Mesendoderm (in vitro differentiated cells): ENCODE measurements at regions not wholly inside any gene's neighbourhood (a gene's known extent, or its start where the extent isn't known, plus 50 kb on each side); places are given as distances from the start of the nearest gene placed in this dataset.
"Not testable (repeated sequence)": the region's sequence is repeated elsewhere in the genome, so short reads cannot be mapped to it uniquely, and the experiment has no call there.

Experiments
- DNase-seq: peaks from one replicate; pipeline ENCODE4 v3.0.0; 2013
- H2AK5ac ChIP-seq: 2 replicates; pipeline ENCODE4 v1.6.1; 2013; ENCODE audit warnings: low read length, inconsistent platforms
- H2BK120ac ChIP-seq: 2 replicates; pipeline ENCODE4 v1.6.1; 2013; ENCODE audit warnings: low read depth, mild to moderate bottlenecking, low read length, moderate library complexity, mixed read lengths
- H2BK15ac ChIP-seq: replicated peaks from 2 replicates; pipeline ENCODE4 v1.6.1; 2013; ENCODE audit warnings: low read depth, mild to moderate bottlenecking, moderate library complexity
- H2BK5ac ChIP-seq: 2 replicates; pipeline ENCODE4 v1.6.1; 2013; ENCODE audit warnings: low read length, inconsistent platforms
- H3K18ac ChIP-seq: 2 replicates; pipeline ENCODE4 v1.6.1; 2013; ENCODE audit warnings: mild to moderate bottlenecking, low read length, mixed read lengths
- H3K23ac ChIP-seq: one replicate; pipeline ENCODE4 v1.6.1; 2013; ENCODE audit warnings: low read length
- H3K27ac ChIP-seq: 2 replicates; pipeline ENCODE4 v1.5.1; 2013; ENCODE audit warnings: low read depth, mild to moderate bottlenecking, inconsistent platforms, low read length, moderate library complexity
- H3K27me3 ChIP-seq: 2 replicates; pipeline ENCODE4 v1.6.1; 2013; ENCODE audit warnings: low read length, control low read depth, mild to moderate bottlenecking, inconsistent platforms; ENCODE audit not compliant: insufficient read depth, poor library complexity
- H3K36me3 ChIP-seq: 2 replicates; pipeline ENCODE4 v1.6.1; 2013; ENCODE audit warnings: low read length, inconsistent platforms; ENCODE audit not compliant: control insufficient read depth, insufficient read depth
- H3K4ac ChIP-seq: one replicate; pipeline ENCODE4 v1.6.1; 2013; ENCODE audit warnings: low read depth, mild to moderate bottlenecking, low read length, moderate library complexity
- H3K4me1 ChIP-seq: 2 replicates; pipeline ENCODE4 v1.6.1; 2013; ENCODE audit warnings: low read depth, low read length, inconsistent platforms; ENCODE audit not compliant: control insufficient read depth
- H3K4me2 ChIP-seq: 2 replicates; pipeline ENCODE4 v1.6.1; 2013; ENCODE audit warnings: low read length
- H3K4me3 ChIP-seq: 2 replicates; pipeline ENCODE4 v1.5.1; 2013; ENCODE audit warnings: mild to moderate bottlenecking, low read length
- H3K56ac ChIP-seq: one replicate; pipeline ENCODE4 v1.6.1; 2013; ENCODE audit warnings: low read length
- H3K79me1 ChIP-seq: 2 replicates; pipeline ENCODE4 v1.6.1; 2013; ENCODE audit warnings: low read length, inconsistent platforms
- H3K79me2 ChIP-seq: 2 replicates; pipeline ENCODE4 v1.6.1; 2013; ENCODE audit warnings: mild to moderate bottlenecking, low read length; ENCODE audit not compliant: control insufficient read depth, insufficient read depth
- H3K9ac ChIP-seq: 2 replicates; pipeline ENCODE4 v1.6.1; 2013; ENCODE audit warnings: low read length, inconsistent platforms
- H4K5ac ChIP-seq: one replicate; pipeline ENCODE4 v1.6.1; 2013; ENCODE audit warnings: low read length
- H4K8ac ChIP-seq: one replicate; pipeline ENCODE4 v1.6.1; 2013; ENCODE audit warnings: low read depth, mild to moderate bottlenecking, control low read depth, low read length, moderate library complexity
- WGBS: extraction: QIAGEN DNeasy Blood & Tissue Kit; methylation state at CpG from one replicate; pipeline ENCODE4 v1.1.7; 2013; ENCODE audit warnings: low lambda C conversion rate, missing lambda C conversion rate; ENCODE audit not compliant: insufficient coverage; ENCODE audit errors: extremely low coverage; 5-methylcytosine and 5-hydroxymethylcytosine counted together

GRCh38 chr18:38747153-38747552 lies 1181.6 kb upstream of the CELF4 start:
- Histone ChIP-seq H3K4me1 (no peaks in the 10 kb centered on the region), H3K56ac (no peak overlapping the region), H3K9ac (no peak overlapping the region), H3K27ac (no peak overlapping the region), H2BK120ac (no peak overlapping the region), H2BK15ac (no peak overlapping the region), H3K79me1 (no peaks in the 10 kb centered on the region), H3K18ac (no peak overlapping the region), H3K79me2 (no peaks in the 10 kb centered on the region), H3K23ac (no peak overlapping the region), H4K8ac (no peak overlapping the region), H3K4ac (no peak overlapping the region), H3K27me3 (no peaks in the 10 kb centered on the region), H4K5ac (no peak overlapping the region), H3K4me3 (no peak overlapping the region), H2BK5ac (no peak overlapping the region), H2AK5ac (no peak overlapping the region), H3K36me3 (no peaks in the 10 kb centered on the region), H3K4me2 (no peak overlapping the region)
- no CpG with 5 or more reads among the region's 5 CpGs for WGBS
- no peak for DNase-seq

GRCh38 chr18:38720181-38720580 lies 1154.6 kb upstream of the CELF4 start:
- not testable (repeated sequence) for H2BK120ac ChIP-seq, H4K8ac ChIP-seq, H2BK15ac ChIP-seq, H3K79me2 ChIP-seq, H3K4ac ChIP-seq, H3K36me3 ChIP-seq, H2BK5ac ChIP-seq, H3K27me3 ChIP-seq, H3K9ac ChIP-seq, H3K4me1 ChIP-seq, H3K27ac ChIP-seq, H2AK5ac ChIP-seq, H3K4me2 ChIP-seq, H4K5ac ChIP-seq, H3K23ac ChIP-seq, H3K56ac ChIP-seq, H3K79me1 ChIP-seq, DNase-seq, H3K18ac ChIP-seq, H3K4me3 ChIP-seq
- no CpG with 5 or more reads among the region's 2 CpGs for WGBS

GRCh38 chr18:38718365-38718901 lies 1152.8 kb upstream of the CELF4 start:
- Histone ChIP-seq H2BK15ac (no peak overlapping the region), H3K4ac (no peak overlapping the region), H3K79me2 (no peaks in the 10 kb centered on the region), H4K8ac (no peak overlapping the region), H4K5ac (no peak overlapping the region), H2BK120ac (no peak overlapping the region), H3K4me3 (no peak overlapping the region), H3K18ac (no peak overlapping the region), H2AK5ac (no peak overlapping the region), H3K36me3 (no peaks in the 10 kb centered on the region), H3K4me1 (no peaks in the 10 kb centered on the region), H3K9ac (no peak overlapping the region), H3K4me2 (no peak overlapping the region), H3K79me1 (no peaks in the 10 kb centered on the region), H3K23ac (no peak overlapping the region), H3K27ac (no peak overlapping the region), H2BK5ac (no peak overlapping the region), H3K27me3 (no peaks in the 10 kb centered on the region), H3K56ac (no peak overlapping the region)
- WGBS, result no CpG with 5 or more reads among the region's 34 CpGs
- no peak for DNase-seq

GRCh38 chr18:38709122-38709521 lies 1143.5 kb upstream of the CELF4 start:
- H3K23ac ChIP-seq, result no peak overlapping the region
- no peak overlapping the region for H2AK5ac ChIP-seq
- no CpG with 5 or more reads among the region's 5 CpGs for WGBS
- H3K4ac ChIP-seq, result no peak overlapping the region
- H3K79me2 ChIP-seq, result no peaks in the 10 kb centered on the region
- no peak overlapping the region for H3K9ac ChIP-seq
- no peak overlapping the region for H3K4me3 ChIP-seq
- H2BK120ac ChIP-seq, result no peak overlapping the region
- H3K4me1 ChIP-seq, result no peaks in the 10 kb centered on the region
- H3K56ac ChIP-seq, result no peak overlapping the region
- no peak overlapping the region for H2BK5ac ChIP-seq
- no peak overlapping the region for H4K8ac ChIP-seq
- no peak overlapping the region for H2BK15ac ChIP-seq
- H3K18ac ChIP-seq, result no peak overlapping the region
- H3K27me3 ChIP-seq, result no peaks in the 10 kb centered on the region
- no peak overlapping the region for H3K27ac ChIP-seq
- no peak for DNase-seq
- H3K4me2 ChIP-seq, result no peak overlapping the region
- no peaks in the 10 kb centered on the region for H3K79me1 ChIP-seq
- no peaks in the 10 kb centered on the region for H3K36me3 ChIP-seq
- H4K5ac ChIP-seq, result no peak overlapping the region

- Histone ChIP-seq H4K8ac (no peak overlapping the region), H3K4me2 (no peak overlapping the region), H3K18ac (no peak overlapping the region), H2AK5ac (no peak overlapping the region), H2BK15ac (no peak overlapping the region), H3K4ac (no peak overlapping the region), H3K27me3 (no peaks in the 10 kb centered on the region), H2BK120ac (no peak overlapping the region), H4K5ac (no peak overlapping the region), H2BK5ac (no peak overlapping the region), H3K27ac (no peak overlapping the region), H3K79me1 (no peaks in the 10 kb centered on the region), H3K56ac (no peak overlapping the region), H3K9ac (no peak overlapping the region), H3K23ac (no peak overlapping the region), H3K4me1 (no peaks in the 10 kb centered on the region), H3K79me2 (no peaks in the 10 kb centered on the region), H3K36me3 (no peaks in the 10 kb centered on the region), H3K4me3 (no peak overlapping the region)
- DNase-seq, result no peak
- WGBS, result no CpG with 5 or more reads among the region's 5 CpGs
Observed at GRCh38 chr18:38706373-38706772, 1140.8 kb upstream of the CELF4 start.

GRCh38 chr18:38698088-38698487 lies 1132.5 kb upstream of the CELF4 start:
- Histone ChIP-seq H3K79me2 (no peaks in the 10 kb centered on the region), H3K18ac (no peak overlapping the region), H3K4me1 (no peaks in the 10 kb centered on the region), H3K27me3 (no peaks in the 10 kb centered on the region), H3K79me1 (no peaks in the 10 kb centered on the region), H4K8ac (no peak overlapping the region), H3K23ac (no peak overlapping the region), H2AK5ac (no peak overlapping the region), H3K27ac (no peak overlapping the region), H2BK15ac (no peak overlapping the region), H3K56ac (no peak overlapping the region), H3K4ac (no peak overlapping the region), H4K5ac (no peak overlapping the region), H3K4me2 (no peak overlapping the region), H2BK120ac (no peak overlapping the region), H3K36me3 (no peaks in the 10 kb centered on the region), H3K4me3 (no peak overlapping the region), H2BK5ac (no peak overlapping the region), H3K9ac (no peak overlapping the region)
- DNase-seq, result peak; percentile 5
- no CpG with 5 or more reads among the region's 2 CpGs for WGBS
